NCI-H510A (cell line): ENCODE measurements at regions not wholly inside any gene's neighbourhood (a gene's known extent, or its start where the extent isn't known, plus 50 kb on each side); places are given as distances from the start of the nearest gene placed in this dataset.
"Not testable (repeated sequence)": the region's sequence is repeated elsewhere in the genome, so short reads cannot be mapped to it uniquely, and the experiment has no call there.

ENCODE experiments used
- DNase-seq: peaks from one replicate; lab custom pipeline; 2025; lab: John Stamatoyannopoulos, UW

DNA sequence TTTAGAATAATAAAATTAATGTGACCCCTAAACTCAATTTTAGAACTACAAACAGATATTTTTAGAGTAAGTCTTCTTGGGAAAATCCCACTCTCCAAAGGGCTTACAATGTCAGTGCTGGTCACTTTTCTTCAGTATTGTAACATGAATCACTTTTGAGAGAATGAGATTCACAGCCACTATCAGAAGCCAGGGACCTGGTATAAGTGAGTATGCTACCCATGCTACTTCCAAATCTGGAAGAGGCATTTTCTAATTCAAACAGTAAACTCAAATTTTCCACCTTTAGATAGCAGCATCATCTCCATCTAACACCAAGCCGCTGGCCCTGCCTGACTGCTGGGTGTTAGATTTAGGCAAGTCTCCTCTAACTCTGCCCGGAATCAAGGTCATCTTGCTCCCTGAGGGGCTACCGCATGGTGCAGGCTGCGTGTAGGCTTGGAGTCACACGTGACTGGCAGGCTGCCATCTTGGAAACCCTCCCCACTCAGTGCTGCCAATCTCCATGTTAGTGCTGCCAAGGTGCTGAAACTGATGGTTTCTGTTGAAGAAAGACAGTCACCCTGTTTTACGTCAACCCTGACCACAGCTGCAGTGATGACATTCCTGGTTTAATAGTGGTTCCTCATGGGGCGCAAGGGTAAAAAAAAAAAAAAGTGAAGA is 882.9 kb upstream of the B3GALT2 start:
- no peak for DNase-seq

DNA sequence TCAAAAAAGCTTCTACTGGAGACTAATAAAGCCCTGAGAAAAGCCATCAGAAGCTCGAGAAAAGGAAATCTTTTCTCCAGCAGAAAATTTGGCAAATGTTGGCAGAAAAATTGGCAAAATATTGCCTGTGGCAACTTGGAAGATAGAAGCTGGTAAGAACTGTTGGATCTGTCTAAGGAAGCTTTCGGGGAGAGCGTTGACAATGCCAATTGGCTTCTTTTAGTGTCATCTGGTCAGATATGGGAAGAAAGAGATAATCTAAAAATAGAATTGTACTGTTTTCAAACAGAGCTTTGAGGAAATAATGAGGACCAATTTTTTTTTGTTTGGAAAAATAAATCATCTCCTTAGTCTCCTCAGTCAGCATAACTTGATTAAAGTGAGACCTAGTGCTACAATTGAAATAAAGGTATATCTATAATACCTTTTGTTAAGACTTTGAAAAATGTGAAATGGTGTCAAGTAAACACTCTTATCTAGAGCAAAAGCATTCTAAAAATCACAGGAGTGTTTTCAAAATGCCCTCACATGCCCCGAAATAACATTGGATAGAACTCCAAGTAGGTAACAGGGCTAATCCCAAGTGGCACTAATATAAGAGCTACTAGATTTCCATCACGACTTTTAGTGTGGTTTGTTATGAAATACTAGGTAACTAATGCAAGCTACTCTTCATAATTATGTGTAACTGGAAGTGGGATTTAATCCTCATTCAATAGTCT is 882.2 kb upstream of the B3GALT2 start:
- DNase-seq: no peak

DNA sequence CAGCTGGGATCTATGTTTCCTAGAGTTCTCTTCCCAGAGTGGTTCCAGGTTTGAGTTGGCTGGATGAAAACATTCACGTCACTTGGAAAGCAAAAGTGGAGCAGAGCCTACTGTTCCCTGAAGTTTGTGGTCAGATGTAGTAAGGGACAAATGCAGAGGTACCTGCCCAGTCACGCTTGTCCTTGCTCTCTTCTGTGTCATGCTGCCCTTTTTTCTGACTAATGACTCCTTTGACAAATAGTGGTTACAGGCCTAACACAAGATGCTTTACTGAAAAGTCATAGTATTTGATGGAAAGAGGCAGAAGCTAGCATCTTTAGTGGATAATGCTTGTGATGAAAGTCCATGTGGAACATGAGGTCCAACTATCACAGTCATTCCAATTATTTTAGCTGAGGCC is 881.4 kb upstream of the B3GALT2 start:
- no peak for DNase-seq

DNA sequence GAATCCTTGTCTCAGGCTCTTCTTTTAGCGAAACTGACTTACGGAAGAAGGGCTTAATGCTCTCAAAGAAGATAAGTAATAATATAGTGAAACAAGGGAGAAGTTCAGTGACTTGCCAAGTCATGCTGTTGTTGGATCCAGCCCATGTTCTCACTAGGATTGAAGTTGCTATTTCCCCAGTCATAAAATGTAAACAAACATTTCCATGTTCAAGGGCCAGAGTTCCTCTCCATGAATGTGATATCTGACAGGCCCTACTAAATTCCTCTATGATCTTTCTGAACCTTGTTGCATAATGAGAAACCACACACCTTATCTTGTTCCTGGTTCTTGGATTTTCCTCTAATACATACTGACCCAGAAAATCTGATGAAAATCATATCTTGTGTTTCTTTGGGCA is 876.5 kb upstream of the B3GALT2 start:
- no peak for DNase-seq

DNA sequence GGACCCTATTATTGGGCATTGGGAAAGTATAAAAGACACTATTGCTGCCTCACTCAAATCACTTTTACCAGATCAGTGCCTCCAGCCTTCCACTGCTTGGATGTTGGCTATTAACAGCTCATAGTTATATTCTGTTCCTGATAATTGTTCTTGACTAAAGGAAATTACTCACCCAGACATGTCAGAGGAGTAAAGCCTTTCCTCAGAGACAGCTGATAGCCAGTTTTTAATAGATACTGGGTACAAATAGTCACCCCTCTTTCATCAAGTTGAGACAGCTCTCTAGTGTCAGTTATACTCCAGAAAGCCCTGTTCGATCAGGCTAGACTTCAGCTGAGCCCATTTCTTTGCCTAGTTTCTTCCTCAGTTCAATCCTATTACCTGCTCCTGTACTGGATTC is 876.1 kb upstream of the B3GALT2 start:
- DNase-seq: no peak

DNA sequence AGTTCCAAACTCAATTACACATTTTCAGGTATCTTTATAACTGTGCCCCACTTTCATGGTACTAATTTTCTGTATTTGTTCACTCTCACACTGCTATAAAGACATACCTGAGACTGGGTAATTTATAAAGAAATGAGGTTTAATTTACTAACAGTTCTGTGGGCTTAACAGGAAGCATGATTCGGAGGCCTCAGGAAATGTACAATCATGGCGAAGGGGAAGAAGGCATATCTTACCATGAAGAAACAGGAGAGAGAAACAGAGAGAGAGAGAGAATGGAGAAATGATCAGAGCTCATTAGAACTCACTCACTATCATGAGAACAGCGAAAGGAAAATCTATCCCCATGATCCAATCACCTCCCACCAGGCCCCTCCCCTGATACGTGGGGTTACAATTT is 874.1 kb upstream of the B3GALT2 start:
- no peak for DNase-seq

DNA sequence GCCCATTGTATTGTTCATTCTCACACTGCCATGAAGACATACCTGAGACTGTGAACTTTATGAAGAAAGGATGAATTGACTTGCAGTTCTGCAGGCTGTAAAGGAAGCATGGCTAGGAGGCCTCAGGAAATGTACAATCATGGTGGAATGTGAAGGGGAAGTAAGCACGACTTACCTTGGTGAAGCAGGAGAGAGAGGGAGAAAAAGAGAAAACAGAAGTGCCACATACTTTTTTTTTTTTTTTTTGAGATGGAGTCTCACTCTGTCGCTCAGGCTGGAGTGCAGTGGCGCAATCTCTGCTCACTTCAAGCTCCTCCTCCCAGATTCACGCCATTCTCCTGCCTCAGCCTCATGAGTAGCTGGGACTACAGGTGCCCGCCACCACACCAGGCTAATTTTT is 871.9 kb upstream of the B3GALT2 start:
- DNase-seq: not testable (repeated sequence)

DNA sequence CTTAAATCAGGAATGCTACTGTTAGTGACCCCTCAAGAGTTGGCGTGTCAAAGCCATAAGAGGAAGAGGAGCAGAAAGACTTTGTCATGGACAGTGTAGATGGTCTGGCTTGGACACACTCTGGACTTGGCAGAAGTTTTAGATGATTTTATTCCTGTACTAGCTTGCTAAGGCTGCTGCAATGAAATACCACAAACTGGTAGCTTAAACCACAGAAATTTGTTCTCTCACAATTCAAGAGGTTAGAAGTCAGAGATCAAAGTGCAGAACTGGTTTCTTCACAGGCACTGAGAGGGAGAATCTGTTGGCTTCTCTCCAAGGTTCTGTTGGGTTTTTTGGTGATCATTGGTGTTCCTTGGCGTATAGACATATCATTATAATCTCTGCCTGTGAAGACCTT is 869.8 kb upstream of the B3GALT2 start:
- DNase-seq: no peak

DNA sequence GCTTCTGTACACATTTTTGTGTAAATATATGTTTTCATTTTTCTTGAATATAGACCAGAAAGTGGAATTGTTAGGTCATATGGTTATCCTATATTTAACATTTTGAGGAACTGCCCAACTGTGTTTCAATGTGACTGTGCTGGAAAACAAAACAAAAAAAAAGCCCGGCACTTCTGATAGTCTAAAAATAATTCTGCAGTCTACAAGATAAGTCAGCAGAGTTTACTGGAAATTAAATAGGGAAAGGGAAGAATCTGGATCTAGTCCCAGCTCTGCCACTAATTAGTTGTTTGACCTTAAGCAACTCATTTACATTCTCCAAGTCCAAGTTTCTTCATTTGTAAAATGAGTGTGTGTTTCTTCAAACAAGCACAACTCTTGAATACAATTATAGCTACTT is 869.1 kb upstream of the B3GALT2 start:
- DNase-seq: no peak

DNA sequence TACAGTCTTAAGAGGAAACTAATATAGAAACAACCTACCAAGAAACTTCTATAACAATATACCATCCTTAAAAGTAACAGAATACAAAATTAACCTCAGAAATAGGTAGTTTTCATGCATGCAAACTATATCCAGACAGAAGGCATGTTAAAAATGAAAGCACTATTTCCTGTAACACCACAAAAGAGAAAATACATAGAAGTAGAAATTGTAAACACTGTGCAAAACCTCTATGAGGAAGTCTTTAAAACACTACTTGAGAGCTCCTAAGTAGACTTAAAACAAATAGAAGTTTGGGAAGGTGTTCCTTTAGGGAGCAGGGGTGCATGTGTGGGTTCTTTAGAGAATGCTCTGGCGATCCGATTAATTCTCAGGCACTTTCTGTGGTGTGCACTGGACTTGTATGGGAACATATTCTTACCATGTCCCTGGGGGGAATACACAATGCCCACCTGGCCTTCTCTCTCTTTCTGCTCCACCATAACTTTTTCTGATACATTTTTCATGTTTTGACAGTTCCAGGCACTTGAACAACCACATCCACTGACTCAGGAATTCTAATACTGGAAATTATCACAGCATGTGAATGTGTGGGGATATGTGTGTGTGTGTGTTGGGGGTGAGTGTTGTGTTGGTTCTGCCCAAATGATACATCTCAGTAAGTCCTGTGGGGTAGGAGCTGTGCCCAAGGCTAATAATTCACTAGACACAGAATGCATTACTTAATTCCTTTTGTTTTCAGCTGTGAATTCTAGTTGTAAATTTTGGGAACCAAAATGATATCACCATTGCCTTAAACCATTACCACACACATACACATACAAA is 866.3 kb upstream of the B3GALT2 start:
- no peak for DNase-seq

DNA sequence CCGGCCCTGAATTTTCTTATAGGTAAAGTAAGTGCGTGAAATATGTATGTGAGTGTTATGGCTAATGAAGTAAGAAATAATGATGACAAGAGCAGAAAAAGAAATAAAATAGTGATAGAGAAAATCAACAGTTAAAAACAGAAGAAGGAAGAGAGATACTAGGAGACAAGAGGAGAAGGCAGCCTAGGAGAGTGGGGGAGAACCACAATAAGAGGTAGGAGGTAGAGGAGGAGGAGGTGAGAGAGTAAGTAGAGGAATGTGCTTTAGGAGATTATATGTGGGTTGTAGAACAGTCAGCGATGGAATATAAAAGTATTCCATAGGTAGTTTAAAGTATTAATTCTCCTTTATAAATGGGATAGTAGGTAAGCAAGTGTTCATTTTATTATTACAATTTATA is 861.5 kb upstream of the B3GALT2 start:
- DNase-seq: no peak

DNA sequence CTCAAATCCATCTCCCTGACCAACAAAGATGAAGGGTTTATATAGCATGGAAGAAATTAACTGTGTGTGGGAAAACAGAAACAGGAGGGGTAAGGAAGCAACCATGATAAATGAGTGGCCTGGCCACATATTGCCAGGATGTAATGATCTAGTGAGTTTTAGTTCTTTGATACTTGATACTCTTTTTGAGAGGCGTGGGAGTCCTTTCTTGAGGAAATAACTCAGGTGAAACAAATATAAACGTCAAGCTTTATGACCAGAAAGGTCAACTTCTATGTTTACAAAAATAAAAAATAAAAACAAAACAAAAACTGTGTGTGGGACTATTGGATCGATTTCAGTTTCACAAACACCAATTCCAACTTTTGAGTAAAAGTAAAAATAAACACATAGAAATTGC is 860.8 kb upstream of the B3GALT2 start:
- no peak for DNase-seq

DNA sequence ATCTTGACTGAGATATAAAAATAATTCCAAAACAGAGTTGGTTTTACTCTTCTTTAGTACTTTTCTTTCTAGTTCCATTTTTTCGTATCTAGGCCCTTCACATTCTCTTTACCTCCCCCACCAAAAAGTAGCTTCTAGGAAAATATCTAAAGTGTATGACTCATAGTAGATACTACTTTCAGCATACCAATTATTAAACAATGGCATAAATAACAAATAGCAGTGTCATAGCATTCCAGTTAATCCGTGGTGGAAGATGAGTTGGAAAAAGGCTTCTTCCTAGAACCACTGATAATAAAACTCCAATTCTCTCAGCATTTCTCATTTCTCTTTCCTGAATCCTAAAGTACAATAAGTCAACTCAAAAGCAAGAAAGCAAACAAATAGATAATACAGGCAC is 859.0 kb upstream of the B3GALT2 start:
- no peak for DNase-seq

DNA sequence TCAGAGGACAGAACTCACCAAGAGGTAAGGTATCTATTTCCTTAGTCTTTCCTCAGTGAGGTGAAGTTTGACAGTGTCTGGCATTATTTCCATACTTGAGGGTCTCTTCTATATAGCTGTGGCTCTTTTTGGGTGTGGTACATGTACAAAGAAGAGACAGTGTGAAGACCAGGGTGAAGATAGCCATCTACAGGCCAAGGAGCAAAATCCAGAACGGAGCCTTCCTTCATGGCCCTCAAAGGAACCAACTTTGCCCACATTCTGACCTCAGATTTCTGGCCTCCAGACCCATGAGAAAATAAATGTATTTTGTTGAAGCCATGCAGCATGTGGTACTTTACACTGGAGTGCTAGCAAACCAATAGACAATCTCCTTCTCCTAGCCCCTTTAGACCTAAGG is 858.5 kb upstream of the B3GALT2 start:
- DNase-seq: no peak

DNA sequence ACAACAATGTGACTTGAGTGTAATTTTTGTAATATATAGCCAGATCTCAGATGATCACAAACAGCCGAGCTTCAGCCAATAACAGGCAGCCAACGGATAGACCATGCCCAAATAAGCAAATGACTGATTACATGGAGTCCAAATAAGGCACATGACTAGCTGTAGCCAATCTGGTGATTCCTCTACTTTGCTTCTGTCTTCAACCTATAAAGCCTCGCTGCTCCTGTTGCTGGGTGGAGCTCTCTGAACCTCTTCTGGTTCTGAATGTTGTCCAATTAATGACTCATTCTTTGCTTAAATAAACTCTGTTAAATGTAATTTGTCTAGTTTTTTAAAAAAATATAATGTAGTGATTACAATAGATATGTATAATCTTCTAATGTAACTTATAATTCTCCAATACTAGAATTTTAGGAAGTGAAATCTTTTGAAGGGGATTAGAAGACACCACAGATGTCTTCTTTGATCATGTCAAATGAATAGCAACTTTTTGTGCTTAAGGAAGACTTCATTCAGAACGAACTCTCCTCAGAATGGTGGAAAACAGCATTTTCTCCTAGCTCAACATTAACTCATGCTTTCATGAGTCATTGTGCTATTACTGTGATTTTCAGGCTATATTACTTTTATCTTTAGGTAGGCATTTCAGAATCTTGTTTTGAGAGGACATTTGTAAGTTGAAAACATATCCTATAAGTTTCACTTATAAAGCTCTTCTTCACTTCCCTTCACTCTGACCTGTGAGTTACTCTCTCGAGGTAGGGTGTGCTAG is 857.8 kb upstream of the B3GALT2 start:
- DNase-seq: no peak

DNA sequence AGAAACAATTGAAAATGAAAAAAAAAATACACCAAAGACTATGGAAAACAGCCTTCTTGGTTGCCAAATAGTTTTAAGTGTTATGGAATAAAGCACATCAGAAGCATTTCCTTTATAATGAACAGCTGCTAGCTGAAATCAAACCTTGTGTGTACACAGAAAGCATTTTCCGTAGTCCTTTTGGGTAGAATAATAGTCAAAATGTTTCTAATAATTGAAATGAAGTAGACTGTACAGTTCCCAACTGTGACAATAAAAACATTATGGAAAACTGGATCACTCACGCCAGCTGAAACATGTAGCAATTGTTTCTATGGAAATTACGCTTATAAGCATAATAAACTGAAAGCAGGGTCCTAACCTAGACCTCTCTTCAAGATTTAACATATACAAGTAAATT is 856.3 kb upstream of the B3GALT2 start:
- no peak for DNase-seq

DNA sequence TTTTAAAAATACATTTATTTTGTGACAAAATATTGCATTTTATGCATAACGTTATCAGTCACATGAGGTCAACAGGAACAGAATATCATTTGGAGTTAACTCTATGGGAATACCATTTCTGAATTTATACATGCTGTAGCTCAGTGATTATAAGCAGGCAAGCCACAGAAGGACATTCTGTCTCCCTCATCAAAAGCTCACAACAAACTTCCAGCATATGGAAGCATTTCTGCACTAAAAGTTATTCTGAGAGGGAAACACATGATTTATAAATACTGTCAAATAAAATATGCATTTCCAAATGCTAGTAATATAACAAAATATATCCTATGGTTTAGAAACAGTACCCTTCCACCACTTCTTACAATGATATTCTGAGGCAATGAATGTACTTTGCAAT is 854.1 kb upstream of the B3GALT2 start:
- DNase-seq: no peak

DNA sequence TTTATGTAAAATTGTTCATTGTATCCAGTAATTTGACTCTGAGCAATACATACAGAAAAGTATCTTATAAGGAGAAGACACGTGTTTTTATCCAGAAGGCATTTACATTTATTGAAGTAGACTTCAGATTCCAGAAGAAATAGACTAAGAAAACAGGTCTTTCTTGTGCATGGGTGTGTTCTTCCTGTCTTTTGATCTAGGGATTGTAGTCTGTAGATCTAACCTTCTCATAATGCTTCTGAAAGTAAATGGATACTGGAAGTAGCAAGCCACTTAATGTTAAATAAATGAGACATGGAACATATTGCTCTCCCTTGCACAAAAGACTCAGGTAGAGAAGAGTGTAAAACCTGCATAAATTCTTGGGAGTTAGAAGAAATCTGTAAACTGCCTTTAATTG is 853.2 kb upstream of the B3GALT2 start:
- DNase-seq: no peak

DNA sequence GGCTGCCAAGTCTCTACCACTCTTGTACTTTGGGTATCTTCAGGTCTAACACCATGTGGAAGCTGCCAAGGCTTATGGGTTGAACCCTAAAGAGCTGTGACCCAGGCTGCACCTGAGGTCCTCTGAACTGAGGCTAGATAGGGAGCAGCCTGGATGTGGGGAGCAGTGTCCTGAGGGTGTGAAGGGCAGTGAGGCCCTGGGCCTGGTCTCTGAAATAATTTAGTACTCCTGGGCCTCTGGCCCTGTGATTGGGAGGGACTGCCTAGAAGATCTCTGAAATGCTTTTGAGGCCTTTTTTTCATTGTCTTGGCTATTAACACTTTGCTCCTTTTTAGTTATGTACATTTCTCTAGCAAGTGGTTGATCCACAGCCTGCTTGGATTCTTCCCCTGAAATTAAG is 847.2 kb upstream of the B3GALT2 start:
- DNase-seq: no peak

DNA sequence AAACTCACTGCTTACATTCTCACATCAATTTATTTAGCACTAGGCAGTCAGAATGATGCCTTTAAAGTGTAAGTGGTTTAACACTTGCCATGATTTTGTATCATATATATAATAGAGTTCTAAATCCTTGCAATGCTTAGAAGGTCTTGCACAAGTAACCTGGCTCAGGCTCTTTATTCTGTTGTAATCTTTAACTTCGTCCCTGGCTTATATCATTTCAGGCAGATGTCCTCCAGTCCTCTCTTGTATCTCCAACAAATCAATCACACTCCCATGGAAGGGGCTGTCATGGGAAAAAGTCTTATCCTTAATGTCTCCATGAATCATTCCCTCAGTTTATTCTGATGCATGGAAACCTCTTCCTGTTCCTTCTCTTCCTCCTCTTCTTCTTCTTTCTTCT is 841.6 kb upstream of the B3GALT2 start:
- DNase-seq: no peak

DNA sequence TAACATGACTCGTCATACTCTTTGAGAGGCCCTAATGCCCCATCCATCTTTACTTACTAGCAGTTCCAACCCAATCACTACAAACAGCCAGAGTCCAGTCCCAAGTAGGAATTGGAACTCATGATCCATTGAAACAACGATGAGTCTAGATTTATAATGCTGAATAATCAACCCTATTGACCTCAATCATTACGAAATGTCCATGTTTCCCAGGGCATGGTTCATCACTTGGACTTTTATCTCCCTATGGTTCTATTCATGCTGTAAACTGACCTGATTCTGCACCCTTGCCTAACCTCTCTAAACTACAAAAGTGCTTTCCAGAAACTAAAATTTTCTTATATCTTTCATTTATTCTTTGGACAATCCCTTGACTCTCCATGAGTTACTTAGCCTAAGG is 840.0 kb upstream of the B3GALT2 start:
- no peak for DNase-seq

DNA sequence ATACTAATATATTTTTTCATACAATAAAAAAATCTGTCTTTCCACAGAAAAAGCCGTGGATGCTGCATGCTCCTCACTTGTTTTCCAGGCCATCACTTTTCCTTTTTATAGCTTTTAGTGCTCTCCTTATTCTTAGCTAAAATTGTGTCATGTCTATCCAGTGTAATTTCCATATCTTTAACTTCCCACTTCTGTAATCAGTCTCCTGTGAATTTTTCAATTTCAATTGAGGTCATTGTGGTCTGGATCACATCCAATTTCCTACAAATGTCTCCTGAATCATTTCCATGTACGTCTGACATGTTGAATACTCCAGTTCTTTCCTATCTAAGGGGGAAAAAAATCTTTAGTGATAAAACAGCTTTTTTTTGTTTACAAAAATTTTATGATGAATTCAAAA is 838.2 kb upstream of the B3GALT2 start:
- DNase-seq: no peak
